ENCODE measurements at regions not wholly inside any gene's neighbourhood (a gene's known extent, or its start where the extent isn't known, plus 50 kb on each side); places are given as distances from the start of the nearest gene placed in this dataset.
A peak's percentile ranks its signal among the peaks of the same experiment; 100 is the strongest.
"Not testable (repeated sequence)": the region's sequence is repeated elsewhere in the genome, so short reads cannot be mapped to it uniquely, and the experiment has no call there.

DNA sequence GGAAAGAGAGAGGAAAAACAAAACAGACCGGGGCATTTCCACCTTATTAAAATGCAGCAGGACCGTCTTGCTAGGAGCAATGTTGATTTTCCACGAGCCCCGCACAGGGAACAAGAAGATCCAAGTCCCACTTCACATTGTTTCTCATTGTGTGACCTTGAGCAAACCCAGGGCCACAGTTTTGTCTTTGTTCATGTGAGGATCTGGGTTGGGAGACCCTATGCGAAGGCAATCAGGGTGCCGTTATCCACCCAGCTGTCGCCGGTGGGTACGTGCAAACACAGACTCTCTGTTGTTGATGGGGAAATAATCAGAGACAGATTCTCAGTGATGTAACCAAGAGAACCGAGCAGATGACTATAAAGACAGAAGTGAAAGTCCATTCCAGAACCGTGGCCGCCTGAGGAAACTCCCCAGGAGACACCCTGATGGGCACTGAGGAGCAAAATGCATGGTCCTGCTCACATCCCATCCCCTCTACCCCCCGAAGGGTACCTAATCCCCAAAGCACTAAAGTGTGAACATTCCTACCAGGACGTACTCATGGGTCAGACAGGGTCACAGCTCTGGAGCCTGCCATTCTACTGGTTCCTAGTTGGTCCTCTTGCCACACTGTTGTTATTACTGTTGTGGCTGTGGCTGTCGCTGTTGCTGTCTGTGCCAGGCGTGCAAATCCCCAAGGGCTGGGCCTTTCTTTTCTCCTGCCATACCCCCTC is 102.7 kb upstream of the RBPJ start:
- no peak for DNase-seq

DNA sequence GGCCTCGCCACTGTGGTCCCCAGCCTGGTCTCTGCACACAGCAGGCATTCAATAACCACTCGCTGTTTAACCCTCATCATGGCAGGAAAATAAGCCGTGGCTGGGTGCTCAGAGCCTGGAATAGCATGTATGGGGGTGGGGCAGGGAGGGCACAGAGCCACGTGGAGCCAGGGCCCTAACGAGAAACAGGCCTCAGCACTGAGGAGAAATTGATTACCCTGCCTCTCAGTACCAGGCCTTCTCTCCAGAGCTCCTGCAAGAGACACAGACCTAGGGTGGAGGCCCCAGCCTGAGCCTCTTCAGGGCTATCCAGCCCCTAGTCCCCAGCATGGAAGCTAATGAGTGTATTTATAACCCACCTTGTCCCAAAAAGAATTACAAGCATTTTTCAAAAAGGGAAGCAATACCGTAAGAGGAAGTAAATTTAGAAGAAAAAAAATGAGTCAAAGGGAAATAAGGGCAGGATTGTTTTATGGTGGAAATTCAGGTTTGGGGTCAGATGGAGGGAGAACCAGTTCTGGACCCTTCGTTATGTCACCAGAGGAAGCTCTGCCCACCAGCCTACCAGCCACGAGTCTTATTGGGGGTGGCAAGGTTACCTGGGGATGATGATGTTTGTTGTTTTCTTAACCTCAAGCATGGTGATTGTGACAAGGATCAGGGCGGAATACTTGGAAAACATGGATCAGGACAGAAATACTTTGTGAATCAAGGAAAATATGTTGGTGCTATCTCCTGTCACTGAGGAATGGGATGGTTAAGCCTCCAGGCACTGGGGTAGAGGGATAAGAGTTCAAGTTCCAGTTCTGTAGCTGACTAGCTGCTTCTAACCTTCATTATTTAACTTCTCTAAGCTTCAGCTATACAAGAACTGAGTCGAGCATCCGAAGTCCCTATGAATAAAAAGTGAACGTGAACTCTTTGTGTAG is 101.9 kb upstream of the RBPJ start:
- no peak for DNase-seq

DNA sequence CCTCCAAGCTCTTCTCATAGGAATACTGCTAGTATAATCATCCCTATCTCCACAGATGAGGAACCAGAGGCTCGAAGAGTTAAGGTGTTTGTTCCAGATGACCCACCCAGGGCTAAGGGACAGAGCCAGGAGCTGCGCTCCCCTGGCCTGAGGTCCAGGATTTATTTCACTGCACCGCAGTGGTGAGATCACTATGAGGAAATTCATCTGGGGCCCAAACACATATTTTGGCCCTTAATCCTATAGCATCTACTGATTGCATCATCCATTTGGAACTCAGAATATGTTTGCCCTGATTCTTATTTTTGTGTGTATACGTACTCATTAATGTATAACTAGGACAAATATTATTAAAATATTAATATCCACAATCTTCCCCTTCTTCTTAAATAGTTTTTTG is 100.1 kb upstream of the RBPJ start:
- DNase-seq = no peak

DNA sequence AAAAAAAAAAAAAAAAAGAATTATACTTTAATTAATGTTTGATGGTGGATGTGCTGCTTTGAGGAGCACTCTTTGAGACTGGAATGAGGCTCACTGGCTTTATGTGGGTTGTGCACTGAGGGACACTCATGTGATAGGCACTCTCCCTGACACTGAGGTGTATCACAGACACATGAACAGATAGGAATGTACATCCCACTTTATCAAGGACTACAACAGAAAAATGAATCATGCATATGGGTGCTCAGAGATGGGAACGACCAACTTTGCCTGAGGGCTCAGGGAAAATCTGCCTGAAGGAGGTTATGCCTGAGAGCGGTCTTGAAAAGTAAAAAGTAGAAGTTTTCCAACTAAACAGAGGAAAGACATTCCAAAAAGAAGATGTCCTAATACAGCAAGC is 97.7 kb upstream of the RBPJ start:
- DNase-seq = no peak

DNA sequence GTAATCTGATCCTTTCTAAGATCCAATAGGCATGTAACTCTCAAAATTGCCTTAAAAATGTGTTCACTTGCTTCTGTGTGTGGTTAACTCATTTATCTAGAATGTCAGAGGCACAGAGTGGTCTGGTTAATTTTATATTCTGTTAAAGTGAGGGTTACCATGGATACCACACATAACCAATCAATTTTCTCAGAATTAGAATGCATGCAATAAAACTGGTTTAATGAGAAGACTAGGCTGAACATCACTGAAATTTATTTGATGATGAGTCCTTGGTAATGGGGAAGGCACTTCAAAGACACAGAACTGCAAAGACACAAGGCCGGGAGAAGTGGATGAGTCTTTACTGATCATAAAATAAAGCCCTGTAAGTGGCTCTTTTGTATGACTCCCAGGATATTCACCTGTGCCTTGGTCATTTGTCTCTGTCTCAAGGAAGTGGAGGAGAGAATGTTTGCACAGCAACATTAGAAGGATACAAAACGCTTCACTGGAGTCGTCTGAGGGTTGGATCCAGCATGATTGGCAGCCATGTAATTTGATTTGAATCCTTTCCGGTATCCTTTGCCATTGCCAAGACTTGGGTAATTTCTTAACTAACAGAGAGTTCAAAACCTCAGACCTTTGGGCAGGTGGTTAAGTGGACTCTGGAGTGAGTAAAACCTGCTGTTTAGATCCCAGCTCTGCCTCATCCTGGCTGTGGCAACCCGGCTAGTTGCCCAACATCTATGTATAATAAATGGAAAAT is 94.0 kb upstream of the RBPJ start:
- no peak for DNase-seq

DNA sequence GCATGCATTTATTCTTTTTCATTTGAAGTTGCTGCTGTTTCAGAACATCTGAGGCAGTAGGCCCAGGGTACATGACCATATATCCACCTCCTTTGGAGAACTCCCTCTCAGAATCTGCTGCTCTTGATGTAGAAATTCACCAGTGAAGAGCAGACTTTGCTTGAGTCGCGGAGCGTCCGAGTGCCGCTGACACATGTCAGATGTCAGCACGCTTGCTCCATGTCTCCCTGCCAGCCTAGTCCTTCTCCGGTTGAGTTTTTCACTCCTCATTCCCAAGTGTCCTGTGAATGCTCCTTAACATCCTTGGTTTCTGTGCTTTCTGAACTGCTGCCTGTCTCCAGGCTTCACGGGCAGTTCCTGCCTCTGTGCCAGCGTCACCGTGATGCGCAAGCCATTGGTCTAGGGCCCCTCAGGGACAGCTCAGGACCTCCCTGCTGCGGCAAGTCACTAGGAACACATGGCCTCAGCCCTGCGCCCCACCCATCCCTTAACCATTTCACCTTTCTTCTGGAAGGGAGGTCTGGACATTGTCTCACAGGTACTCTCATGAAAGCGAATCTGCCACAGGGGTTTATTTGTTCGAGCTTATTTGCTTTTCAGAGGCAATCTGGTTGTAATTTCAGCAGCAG is 93.1 kb upstream of the RBPJ start:
- no peak for DNase-seq

DNA sequence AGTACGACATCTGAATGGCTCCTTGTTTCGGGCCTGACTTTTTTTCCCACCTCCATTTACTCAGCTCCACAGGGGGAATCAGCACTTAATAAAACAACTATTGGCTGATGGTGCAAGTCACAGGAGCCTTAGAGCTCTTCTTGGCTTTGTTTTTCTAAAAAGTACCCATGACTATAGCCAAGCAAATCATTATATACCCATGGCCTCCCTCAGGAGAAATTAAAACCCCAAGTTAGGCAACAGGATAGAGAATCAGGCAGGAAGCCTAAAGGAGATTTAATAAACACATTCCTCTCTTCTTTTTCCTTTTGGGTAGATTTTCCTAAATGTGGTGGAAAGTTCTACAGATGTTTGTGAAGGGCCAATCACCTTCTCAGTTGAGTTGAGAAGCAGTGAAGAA is 91.9 kb upstream of the RBPJ start:
- DNase-seq = no peak

DNA sequence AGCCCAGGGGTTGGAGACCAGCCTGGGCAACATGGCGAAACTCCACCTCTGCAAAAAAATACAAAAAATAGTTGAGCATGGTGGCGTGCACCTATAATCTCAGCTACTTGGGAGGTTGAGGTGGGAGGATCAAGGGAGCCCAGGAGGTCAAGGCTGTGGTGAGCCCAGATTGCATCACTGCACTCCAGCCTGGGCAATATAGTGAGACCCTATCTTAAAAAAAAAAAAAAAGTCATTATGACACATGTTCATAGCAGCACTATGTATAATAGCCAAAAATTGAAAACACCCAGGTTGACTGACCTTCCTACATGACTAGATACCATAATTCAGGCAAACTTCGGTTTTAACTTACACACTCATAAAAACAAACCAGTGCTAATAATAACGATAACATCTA is 90.8 kb upstream of the RBPJ start:
- DNase-seq = no peak

DNA sequence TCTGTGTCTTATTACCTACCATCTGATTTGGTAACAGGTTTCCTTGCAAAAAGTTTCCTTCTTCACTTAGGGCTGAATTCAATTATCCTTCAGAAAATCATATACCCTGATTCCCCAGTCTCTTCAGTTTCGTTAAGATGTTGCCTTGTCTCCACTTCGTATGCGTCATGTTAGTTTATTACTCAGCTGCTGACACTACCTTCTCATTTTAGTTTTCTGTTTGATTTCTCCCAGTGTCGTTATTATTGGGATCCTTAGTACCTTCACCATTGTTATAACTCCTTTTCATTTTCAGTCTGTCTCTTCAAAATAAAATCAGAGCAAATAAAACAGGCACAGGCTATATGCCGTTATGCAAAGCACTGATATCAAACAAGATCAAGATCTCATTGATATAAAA is 87.5 kb upstream of the RBPJ start:
- no peak for DNase-seq

DNA sequence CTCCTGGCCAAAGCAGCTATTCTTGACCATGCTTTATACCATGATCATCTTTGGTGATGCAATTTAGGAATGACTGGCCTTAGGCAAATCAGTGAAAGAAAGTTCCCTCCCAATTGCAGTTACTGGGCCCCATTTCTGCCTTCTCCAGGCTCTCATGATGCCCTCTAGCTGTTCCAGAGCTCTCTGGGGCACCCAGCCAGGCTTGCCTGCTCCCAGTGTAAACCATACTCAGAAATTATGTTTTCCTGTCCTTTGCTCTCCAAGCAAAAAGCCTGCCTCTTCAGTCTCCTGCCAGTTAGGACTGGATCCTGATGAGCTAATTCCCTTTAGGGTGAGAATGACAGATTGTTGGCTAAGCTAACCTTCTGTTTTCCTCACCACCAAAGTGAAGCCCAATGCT is 85.3 kb upstream of the RBPJ start:
- peak; percentile 39 for DNase-seq

DNA sequence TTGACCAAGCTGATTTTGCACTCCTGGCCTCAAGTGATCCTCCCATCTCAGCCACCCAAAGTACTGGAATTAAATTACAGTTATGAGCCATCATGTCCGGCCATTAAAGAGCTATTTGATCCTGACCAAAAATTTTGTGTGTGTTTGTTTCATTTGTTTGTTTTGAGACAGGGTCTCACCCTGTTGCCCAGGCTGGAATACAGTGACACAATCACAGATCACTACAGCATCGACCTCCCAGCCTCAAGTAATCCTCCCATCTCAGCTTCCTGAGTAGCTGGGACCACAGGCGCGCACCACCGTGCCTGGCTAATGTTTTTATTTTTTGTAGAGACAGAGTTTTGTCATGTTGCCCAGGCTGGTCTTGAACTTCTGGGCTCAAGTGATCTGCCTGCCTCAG is 82.9 kb upstream of the RBPJ start:
- DNase-seq = no peak

DNA sequence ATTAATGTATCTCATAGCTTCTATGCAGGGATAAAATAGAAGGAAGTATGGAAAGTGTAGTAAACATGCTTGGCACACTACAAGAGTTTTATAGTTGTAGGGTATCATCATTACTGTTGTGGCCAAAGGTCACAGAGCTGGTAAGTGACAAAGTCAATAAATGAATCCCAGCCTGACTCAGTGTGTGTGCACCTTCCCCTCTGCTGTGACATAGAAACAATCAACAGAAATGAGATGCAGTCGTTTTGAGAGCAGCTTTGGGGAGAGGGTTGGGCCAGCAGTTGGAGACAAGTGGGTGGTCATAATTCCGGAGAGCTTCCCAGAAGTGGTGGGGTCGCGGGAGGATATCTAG is 82.4 kb upstream of the RBPJ start:
- peak; percentile 65 for DNase-seq

DNA sequence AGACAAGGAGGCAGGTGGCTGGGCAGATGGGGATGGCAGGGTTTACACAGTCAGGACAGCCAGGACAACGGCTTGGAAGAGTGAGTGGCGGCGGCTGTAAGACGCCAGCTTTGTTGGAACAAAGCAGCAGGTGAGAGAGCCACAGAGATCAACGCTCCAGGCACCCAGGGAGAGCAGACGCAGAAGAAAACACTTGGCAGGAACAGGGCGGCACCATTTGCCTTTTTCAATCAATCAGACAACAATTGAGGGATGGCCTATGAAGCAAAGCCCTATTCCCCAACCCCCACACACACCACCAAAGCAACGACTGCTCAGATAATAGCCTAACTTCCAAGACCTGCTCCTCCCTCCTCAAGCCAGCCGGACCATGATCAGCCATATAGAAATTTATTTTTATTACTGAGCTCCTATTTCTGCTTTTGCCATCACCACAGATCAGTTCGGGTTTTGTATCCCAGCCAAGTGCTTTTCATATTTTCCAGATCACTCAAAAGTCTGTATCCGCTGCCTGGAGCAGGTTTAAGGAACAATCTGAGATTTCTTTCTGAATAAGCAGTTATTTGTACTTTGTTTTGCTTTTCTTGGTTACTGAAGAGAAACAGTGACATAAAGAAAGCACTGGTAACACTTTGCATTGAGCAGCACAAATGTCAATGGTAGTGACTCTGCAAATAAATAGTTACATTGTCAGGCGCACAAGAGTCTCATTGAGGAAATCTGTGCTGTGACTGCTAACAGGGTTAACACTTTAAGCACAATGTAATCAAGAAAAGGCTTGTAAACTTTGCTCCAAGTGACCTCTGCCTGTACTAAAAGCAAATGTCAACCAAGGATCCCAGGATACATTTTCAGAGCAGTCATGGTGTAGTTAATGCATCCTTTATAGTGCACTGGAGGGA is 81.8 kb upstream of the RBPJ start:
- DNase-seq = peak; percentile 65

DNA sequence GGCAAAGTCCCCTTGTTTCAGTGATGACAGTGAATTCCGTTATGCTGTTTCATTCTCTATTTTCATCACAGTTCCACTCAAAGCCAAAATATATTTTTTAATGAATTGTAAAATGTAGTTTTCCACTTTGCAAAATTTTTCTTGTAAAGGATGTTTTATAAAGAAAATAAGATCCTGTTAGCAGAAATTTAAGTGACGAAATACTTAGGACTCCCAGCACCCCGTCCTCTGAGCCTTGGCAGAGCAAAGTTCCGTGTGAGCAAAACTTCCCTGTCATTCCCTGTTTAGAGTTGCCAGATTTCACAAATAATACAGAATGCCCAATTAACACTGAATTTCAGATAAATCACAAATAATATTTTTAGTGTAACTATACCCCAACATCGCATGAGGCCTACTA is 81.0 kb upstream of the RBPJ start:
- no peak for DNase-seq

DNA sequence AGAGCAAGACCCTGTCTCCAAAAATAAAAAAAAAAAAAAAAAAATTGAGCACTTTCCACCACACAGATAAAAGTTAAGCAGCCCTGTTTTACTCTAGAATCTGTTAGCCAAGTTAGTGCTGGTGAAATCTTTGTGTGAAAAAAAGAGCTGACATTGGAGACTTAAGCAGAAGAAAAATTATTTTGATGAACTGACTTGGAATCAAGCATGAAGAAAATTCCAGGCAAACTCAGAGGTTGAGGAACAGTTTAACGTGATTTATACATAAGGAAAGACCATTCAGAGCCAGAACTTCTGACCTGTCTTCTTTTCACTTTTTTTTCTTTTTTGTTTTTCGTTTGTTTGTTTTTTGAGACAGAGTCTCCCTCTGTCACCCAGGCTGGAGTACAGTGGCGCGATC is 79.6 kb upstream of the RBPJ start:
- DNase-seq = no peak

DNA sequence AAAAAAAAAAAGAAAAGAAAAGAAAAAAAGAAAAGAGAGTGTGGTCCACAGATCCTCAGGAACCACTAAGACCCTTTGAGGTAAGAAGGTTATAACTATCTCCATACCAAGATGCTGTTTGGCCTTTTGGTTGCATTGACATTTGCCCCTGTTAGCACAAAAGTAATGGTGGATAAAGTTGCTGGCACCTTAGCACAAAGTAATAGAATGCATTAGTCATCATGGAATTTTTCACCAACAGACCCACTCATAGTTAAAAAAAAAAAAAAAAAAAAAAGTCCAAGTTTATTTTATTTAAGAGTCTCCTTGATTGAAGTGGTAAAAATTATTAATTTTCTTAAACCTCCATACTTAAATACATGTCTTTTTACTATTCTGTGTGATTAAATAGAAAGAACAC is 78.4 kb upstream of the RBPJ start:
- DNase-seq = no peak

DNA sequence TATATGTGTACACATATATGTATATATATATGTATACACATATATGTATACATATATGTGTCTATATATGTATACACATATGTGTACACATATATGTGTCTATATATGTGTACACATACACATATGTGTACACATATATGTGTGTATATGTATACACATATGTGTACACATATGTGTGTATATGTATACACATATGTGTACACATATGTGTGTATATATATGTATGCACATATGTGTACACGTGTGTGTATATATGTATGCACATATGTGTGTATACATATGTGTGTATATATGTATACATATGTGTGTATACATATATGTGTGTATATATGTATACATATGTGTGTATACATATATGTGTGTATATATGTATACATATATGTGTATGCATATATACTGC is 76.7 kb upstream of the RBPJ start:
- not testable (repeated sequence) for DNase-seq

DNA sequence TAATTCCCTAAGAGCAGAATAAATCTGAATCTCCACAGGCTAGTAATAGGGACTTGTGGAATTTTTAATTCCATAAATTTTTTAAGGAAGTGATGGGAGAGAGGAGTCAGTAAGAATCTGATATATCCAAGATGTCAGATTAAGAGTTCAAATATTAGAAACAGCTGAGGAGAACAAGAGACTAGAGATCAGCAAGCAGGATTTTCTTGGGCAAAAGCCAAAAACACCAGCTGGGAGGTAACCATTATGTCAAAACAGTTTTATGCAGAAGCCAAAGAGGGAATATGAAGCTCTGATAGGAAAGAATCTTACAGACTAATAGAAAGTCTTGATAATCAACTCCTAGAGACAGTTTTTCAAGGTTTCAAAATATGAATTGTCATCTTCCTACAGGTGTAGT is 72.2 kb upstream of the RBPJ start:
- DNase-seq = peak; percentile 54

DNA sequence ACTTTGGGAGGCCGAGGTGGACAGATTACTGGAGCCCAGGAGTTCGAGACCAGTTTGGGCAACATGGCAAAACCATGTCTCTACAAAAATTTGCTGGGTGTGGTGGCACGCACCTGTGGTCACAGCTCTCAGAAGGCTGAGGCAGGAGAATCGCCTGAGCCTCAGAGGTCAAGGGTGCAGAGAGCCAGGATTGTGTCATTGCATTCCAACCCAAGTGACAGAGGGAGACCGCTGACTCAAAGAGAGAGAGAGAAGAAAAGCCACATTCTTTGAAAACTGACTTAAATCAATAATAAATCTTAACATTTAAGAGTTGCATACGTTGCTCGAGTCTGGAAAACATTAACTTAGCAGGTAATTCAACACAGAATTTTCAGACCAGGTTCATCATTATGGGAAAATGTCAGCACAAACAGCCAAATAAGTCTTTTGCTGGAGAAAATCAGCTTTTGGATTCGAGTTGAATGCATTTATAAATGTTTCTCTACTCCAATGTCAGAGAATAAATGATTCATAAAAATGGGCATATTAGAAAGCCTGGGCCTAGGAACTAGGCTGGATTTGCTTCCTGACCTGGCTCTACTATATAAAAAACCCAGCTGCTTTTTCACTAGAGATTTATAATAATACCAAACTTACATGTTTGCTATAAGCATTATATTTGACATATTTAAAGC is 68.3 kb upstream of the RBPJ start:
- DNase-seq = no peak

DNA sequence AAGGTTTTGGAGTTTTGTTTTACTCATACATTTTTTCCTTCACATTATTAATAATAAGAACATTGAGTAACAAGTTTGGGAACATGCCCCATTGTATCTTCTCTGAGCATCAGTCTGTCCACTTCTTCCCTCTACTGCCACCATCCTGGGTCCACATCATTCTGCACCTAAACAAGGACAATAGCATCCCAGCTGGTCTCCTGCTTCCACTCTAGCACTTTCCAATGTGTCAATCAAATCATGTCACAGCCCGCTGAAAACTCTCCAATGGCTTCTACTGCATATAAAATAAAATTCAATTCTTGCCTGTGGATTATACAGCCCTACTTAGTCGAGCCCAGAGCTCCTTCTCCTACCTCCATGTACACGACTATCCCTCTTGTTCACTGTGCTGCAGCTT is 66.8 kb upstream of the RBPJ start:
- no peak for DNase-seq

DNA sequence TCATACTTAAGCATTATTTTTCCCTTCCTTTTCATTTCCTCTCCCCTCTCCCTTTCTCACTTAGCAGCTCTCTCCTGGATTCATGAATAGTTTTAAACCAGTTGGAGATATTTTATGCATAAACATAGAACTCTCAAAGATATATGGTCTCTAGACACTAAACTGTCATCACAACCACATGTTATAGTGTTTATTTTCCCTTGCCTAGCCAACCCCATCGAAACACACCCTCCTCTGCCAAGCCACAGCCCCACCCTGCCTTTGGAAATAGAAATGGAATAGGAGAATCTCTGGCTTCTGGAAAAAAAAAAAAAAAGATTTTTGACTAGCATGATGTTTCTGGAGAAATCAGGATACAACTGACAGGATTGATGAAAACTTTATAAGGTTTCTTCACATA is 64.8 kb upstream of the RBPJ start:
- no peak for DNase-seq

DNA sequence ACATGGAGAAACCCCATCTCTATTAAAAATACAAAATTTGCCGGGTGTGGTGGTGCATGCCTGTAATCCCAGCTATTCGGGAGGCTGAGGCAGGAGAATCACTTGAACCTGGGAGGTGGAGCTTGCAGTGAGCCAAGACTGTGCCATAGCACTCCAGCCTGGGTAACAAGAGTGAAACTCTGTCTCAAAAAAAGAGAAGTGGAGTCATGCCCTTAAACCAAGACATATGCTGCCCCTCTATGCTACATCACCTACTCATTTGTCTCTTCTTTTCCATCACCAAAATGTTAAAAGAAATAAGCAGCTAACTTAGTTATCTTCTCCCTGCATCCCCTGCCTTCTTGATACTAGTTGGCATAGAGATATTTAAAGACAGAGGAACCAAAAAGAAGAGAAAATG is 63.4 kb upstream of the RBPJ start:
- not testable (repeated sequence) for DNase-seq
